SH-SY5Y (cell line): ENCODE measurements at regions not wholly inside any gene's neighbourhood (a gene's known extent, or its start where the extent isn't known, plus 50 kb on each side); places are given as distances from the start of the nearest gene placed in this dataset.

Experiments used
- GATA2 ChIP-seq: IDR thresholded peaks from 2 replicates; pipeline ENCODE4 v1.6.1; 2011; ENCODE audit warnings: mild to moderate bottlenecking, low read depth, low read length
- GATA3 ChIP-seq: IDR thresholded peaks from 2 replicates; pipeline ENCODE4 v1.6.1; 2011; ENCODE audit warnings: low read depth, mild to moderate bottlenecking, low read length, moderate library complexity

DNA sequence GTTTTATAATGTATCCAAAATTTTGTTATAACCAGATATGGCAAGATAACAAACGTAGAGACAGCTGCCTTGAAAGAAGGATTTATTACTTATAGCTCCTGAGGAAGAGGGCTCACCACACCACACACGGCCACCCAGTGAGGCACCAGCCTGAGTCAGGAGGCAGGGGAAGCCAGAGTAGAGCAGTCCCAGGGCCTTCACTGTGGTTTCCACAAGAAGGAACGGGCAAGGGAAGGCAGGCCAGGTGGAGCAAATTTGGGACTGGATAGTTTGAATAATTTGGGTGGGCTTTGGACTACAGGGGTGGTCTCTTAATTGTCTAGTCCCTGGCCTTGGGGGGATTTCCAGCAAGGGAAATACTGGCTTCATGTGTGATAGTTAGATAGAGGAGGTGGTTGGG lies 72.5 kb downstream of the RRAGC start:
- no peak for TF ChIP-seq GATA2

DNA sequence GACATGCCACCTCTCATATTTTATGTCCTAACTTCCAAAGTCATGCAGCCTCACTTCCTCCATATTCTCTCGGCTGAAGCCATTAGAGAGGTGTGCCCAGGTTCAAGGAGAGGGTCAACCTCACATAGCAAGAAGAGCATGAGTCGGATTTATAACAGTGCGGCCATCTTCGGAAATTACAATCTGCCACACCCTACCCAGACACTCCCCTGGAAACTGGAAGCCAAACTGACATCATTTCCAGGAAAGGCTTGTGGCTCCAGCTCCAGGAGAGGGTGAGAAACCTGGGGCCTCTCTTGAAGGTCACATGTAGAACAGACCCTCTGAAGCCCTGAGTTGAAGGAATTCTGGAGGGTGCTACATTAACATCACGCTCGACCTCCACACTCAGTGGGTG lies 73.5 kb downstream of the RRAGC start:
- no peak for TF ChIP-seq GATA2
- no peak for TF ChIP-seq GATA3

DNA sequence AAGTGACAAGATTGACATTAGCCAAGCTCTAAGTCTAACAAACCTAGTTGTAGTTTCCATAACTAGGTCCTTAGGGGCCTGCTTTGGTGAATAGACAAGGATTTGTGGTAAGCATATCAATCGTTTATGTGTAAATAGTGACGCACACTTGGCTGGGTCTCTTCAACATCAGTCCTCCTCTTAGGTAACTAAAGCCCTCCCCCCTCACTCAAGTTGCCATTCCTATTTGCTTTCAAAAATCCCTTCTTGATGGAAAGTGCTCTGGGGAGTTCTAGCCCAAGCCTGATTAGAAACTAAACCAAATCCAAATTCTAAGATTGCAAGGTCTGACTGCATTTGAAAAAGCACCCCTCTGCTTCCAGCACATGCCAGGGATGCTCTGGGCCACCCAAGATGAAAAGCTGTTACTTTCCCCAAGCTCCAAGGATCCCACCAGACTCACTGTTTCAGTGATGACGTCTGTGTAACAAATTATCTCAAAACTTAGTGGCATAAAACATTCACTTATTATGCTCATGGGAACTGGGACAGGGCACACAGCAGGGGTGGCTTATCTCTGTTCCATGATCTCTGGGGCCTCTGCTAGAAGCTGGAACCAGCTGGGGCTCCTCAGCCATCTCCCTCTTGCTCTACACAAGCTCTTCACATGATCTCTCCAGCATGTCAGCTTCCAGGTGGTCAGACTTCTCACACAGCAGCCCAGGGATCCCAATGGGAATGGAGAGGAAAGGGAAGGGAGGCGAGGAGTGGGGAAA lies 74.1 kb downstream of the RRAGC start:
- TF ChIP-seq GATA3 = no peak
- no peak; the same call in 1 of the 2 replicates for TF ChIP-seq GATA2

- TF ChIP-seq GATA3 (no peak), GATA2 (no peak)
These were observed 74.9 kb downstream of the RRAGC start for GRCh38 chr1:38784452-38785284.

GRCh38 chr1:38783640-38784229 lies 75.8 kb downstream of the RRAGC start:
- TF ChIP-seq GATA3 (no peak), GATA2 (no peak)

GRCh38 chr1:38781872-38782617 lies 77.5 kb downstream of the RRAGC start:
- TF ChIP-seq GATA3 = no peak
- TF ChIP-seq GATA2 = no peak

DNA sequence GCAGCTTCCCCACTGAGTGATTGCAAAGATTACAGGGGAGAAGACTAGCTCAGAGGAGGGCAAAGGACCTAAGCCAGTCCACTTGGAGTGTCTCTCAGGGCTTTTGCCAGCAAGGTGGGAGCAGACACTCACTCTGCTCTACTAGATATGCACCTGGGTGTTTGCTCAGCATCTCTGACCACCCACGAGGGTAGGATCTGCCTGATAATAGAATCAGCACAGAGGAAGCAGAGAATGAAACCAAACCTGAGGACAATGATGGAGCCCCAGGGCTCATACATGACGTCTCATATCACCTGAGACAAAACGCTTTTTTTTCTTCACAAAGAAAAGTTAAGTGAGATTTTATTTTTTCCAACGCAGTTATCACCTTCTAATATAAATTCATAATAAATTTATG lies 79.4 kb downstream of the RRAGC start:
- TF ChIP-seq GATA3 (no peak), GATA2 (no peak)

DNA sequence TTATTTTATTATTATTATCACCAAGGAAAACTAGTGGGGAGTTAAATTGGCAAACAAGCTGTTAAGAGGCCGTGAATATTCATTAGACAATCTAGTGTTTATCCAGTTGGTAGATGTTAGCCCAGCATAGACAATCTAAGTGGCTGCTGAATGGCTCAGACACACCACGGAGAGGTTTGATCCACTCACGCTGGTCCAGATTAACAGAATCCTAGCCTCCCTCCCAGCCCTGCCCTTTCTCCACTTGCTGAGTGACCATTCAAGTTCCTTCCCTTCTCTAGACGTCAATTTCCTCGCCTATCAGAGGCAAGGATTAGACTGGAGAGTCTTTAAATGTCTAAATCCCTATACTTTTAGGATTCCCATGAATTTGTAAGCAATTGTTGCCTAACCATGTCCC lies 80.1 kb downstream of the RRAGC start:
- no peak for TF ChIP-seq GATA3
- TF ChIP-seq GATA2 = no peak

- TF ChIP-seq GATA3 = no peak
- no peak for TF ChIP-seq GATA2
These were observed 81.1 kb downstream of the RRAGC start for GRCh38 chr1:38778521-38778920.

DNA sequence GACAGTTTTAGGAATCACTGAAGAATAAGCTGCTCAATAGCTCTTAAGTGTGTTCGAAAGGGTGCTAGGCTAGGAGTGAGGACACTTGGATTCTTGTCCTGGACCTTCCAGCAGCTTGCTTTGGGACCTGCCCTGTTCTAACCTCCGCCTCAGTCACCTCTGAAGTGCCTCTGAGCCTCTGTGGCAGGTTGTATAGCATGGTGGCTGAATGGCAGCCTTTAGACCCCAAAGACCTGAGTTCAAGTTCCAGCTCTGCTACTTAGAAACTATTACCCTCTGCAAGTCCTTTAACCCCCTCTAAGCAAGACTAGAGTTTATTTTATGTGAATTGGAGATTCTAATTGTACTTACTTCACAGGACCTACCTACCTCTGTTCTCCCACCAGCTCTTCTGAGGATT lies 81.5 kb downstream of the RRAGC start:
- no peak for TF ChIP-seq GATA2
- no peak for TF ChIP-seq GATA3

DNA sequence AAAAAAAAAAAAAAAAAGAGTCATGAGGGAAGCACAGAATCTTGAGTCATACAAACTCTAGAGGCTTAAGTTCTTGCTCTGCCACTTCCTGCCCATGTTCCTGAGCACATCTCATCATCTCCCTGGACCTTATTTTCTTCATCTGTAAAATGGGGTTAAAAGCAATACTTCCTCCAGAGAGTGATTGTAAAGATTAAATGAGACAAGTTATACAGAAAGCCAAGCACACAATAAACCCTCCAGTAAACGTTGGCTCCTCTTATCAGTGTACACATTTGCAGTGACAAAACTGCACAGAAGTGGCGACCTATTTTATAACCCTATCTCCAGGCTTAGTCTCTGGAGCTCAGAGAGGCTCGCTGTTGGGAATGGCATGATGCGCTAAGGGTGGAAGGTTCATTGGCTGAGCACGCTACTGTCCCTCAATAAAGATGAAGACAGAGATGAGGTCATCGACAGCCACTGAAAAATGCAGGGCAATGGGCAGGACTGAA lies 82.1 kb downstream of the RRAGC start:
- no peak for TF ChIP-seq GATA3
- no peak for TF ChIP-seq GATA2

GRCh38 chr1:38776466-38777065 lies 83.0 kb downstream of the RRAGC start:
- TF ChIP-seq GATA3 (no peak), GATA2 (no peak)

- TF ChIP-seq GATA3 (no peak), GATA2 (no peak)
These were observed 84.3 kb downstream of the RRAGC start for GRCh38 chr1:38775175-38775845.
